ENCODE measurements at regions not wholly inside any gene's neighbourhood (a gene's known extent, or its start where the extent isn't known, plus 50 kb on each side); places are given as distances from the start of the nearest gene placed in this dataset.

- in situ Hi-C loops (cut with HindIII; ENCODE audit: low sequenced_read_pairs) = no loop called here
Observed at GRCh38 chr10:113287592-113287991, 265.3 kb upstream of the HABP2 start.

GRCh38 chr10:113290137-113290536 lies 262.7 kb upstream of the HABP2 start:
- in situ Hi-C loops (cut with HindIII; ENCODE audit: low sequenced_read_pairs) = no loop called here

- in situ Hi-C loops (cut with HindIII; ENCODE audit: low sequenced_read_pairs) = no loop called here
Observed at GRCh38 chr10:113291413-113291812, 261.4 kb upstream of the HABP2 start.

GRCh38 chr10:113292086-113292485 lies 260.8 kb upstream of the HABP2 start:
- in situ Hi-C loops (cut with HindIII; ENCODE audit: low sequenced_read_pairs) = no loop called here

GRCh38 chr10:113292743-113293142 lies 260.1 kb upstream of the HABP2 start:
- in situ Hi-C loops (cut with HindIII; ENCODE audit: low sequenced_read_pairs) = no loop called here

GRCh38 chr10:113293167-113293566 lies 259.7 kb upstream of the HABP2 start:
- in situ Hi-C loops (cut with HindIII; ENCODE audit: low sequenced_read_pairs) = no loop called here

- in situ Hi-C loops (cut with HindIII; ENCODE audit: low sequenced_read_pairs) = no loop called here
Observed at GRCh38 chr10:113294868-113295267, 258.0 kb upstream of the HABP2 start.

- in situ Hi-C loops (cut with HindIII; ENCODE audit: low sequenced_read_pairs) = no loop called here
Observed at GRCh38 chr10:113297226-113297625, 255.6 kb upstream of the HABP2 start.

GRCh38 chr10:113298616-113299015 lies 254.2 kb upstream of the HABP2 start:
- in situ Hi-C loops (cut with HindIII; ENCODE audit: low sequenced_read_pairs) = no loop called here

GRCh38 chr10:113300201-113300600 lies 252.7 kb upstream of the HABP2 start:
- in situ Hi-C loops (cut with HindIII; ENCODE audit: low sequenced_read_pairs) = no loop called here

- in situ Hi-C loops (cut with HindIII; ENCODE audit: low sequenced_read_pairs) = no loop called here
Observed at GRCh38 chr10:113300617-113301016, 252.2 kb upstream of the HABP2 start.

- in situ Hi-C loops (cut with HindIII; ENCODE audit: low sequenced_read_pairs) = no loop called here
Observed at GRCh38 chr10:113301342-113301984, 251.4 kb upstream of the HABP2 start.

- in situ Hi-C loops (cut with HindIII; ENCODE audit: low sequenced_read_pairs) = no loop called here
Observed at GRCh38 chr10:113302062-113302461, 250.8 kb upstream of the HABP2 start.

- in situ Hi-C loops (cut with HindIII; ENCODE audit: low sequenced_read_pairs) = no loop called here
Observed at GRCh38 chr10:113303544-113304146, 249.2 kb upstream of the HABP2 start.

- in situ Hi-C loops (cut with HindIII; ENCODE audit: low sequenced_read_pairs) = loop anchor here (5.0 kb wide), 2 partner anchors 53 to 67 kb away; no protein-coding TSS in a partner anchor
Observed at GRCh38 chr10:113304726-113305125, 248.1 kb upstream of the HABP2 start.

GRCh38 chr10:113305871-113306270 lies 247.0 kb upstream of the HABP2 start:
- in situ Hi-C loops (cut with HindIII; ENCODE audit: low sequenced_read_pairs) = loop anchor here (5.0 kb wide), 2 partner anchors 51 to 69 kb away; no protein-coding TSS in a partner anchor

- in situ Hi-C loops (cut with HindIII; ENCODE audit: low sequenced_read_pairs) = loop anchor here (5.0 kb wide), 2 partner anchors 48 to 72 kb away; no protein-coding TSS in a partner anchor
Observed at GRCh38 chr10:113309791-113310190, 243.1 kb upstream of the HABP2 start.

- in situ Hi-C loops (cut with HindIII; ENCODE audit: low sequenced_read_pairs) = no loop called here
Observed at GRCh38 chr10:113310347-113310746, 242.5 kb upstream of the HABP2 start.

- in situ Hi-C loops (cut with HindIII; ENCODE audit: low sequenced_read_pairs) = no loop called here
Observed at GRCh38 chr10:113313048-113313602, 239.7 kb upstream of the HABP2 start.

- in situ Hi-C loops (cut with HindIII; ENCODE audit: low sequenced_read_pairs) = no loop called here
Observed at GRCh38 chr10:113313722-113314121, 239.1 kb upstream of the HABP2 start.

GRCh38 chr10:113316506-113316905 lies 236.3 kb upstream of the HABP2 start:
- in situ Hi-C loops (cut with HindIII; ENCODE audit: low sequenced_read_pairs) = no loop called here

- in situ Hi-C loops (cut with HindIII; ENCODE audit: low sequenced_read_pairs) = no loop called here
Observed at GRCh38 chr10:113317489-113317888, 235.4 kb upstream of the HABP2 start.

All from endothelial cell of hepatic sinusoid (primary cell).